Breast epithelium (tissue), 4 donors: ENCODE measurements at regions not wholly inside any gene's neighbourhood (a gene's known extent, or its start where the extent isn't known, plus 50 kb on each side); places are given as distances from the start of the nearest gene placed in this dataset.

Experiments
- DNase-seq, 2 donors: peaks; one replicate each; pipeline ENCODE4 v3.0.0-alpha.2; 2019; ENCODE audit warnings: low spot score in 2 of 2
- H3K27ac ChIP-seq, 2 donors: fragments of 200-600 bp; sonication (generic) in 1 of 2; one replicate each; pipeline ENCODE4 v1.5.1; 2016 to 2019; ENCODE audit warnings: mild to moderate bottlenecking in 1 of 2
- H3K27me3 ChIP-seq, 2 donors: fragments of 200-600 bp; sonication (generic) in 1 of 2; one replicate each; pipeline versions ENCODE4 v1.5.1 to v1.6.0; 2017 to 2019; ENCODE audit warnings: control low read depth in 1 of 2, mild to moderate bottlenecking in 1 of 2
- H3K36me3 ChIP-seq: fragments of 200-600 bp; one replicate; pipeline ENCODE4 v1.5.1; 2019
- H3K4me1 ChIP-seq, 2 donors: fragments of 200-600 bp; sonication (generic); one replicate each; pipeline ENCODE4 v1.5.1; 2016 to 2019; ENCODE audit warnings: control low read depth in 1 of 2
- H3K4me3 ChIP-seq, 3 donors: fragments of 200-600 bp; sonication (generic); 1 replicate in 2 of 3; 2 replicates in 1 of 3; pipeline ENCODE4 v1.5.1; 2016 to 2019; ENCODE audit warnings: mild to moderate bottlenecking in 3 of 3, moderate library complexity in 2 of 3
- H3K9me3 ChIP-seq, 2 donors: fragments of 200-600 bp; sonication (generic) in 1 of 2; one replicate each; pipeline ENCODE4 v1.5.1; 2016 to 2019; ENCODE audit warnings: control low read depth in 1 of 2
- CTCF ChIP-seq, 3 donors: fragments of 450-650 bp; IDR thresholded peaks; one replicate each; pipeline ENCODE4 v1.5.1; 2016 to 2017; ENCODE audit warnings: antibody characterized with exemption in 3 of 3, mild to moderate bottlenecking in 3 of 3, moderate library complexity in 3 of 3
- POLR2A ChIP-seq: fragments of 450-650 bp; IDR thresholded peaks from one replicate; pipeline ENCODE4 v1.6.1; 2016; ENCODE audit warnings: antibody characterized with exemption, mild to moderate bottlenecking, moderate library complexity
- POLR2AphosphoS5 ChIP-seq, 3 donors: sonication (generic); formaldehyde crosslinking; IDR thresholded peaks; one replicate each; pipeline ENCODE4 v1.6.1; 2017; ENCODE audit warnings: antibody characterized with exemption in 3 of 3
- intact Hi-C: fragments of 100-400 bp; cut with DNase I; formaldehyde crosslinking; loops from one replicate; pipeline ENCODE4 v1.15.1; 2023; ENCODE audit warnings: low total_unique reads

DNA sequence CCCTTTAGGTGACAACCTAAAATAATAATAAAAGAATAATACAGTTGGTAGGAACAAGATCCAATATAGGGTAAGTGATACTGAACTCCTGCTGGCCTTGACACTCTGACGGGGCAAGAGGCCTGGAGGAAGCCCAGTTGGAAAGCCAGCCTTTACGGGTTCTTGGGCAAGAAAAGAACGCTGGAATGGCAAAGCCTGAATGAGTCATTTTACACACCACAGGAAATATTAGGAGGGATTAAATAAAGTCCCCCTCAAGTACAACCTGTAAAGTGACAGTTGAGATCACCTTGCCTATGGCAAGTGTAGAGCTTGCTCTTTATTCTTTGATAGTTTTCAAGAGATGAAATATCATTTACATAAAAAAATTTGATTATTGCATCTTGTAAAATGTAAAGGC is 244.5 kb upstream of the TLL1 start:
- intact Hi-C loops = no loop called here
- Histone ChIP-seq H3K4me1 (no peaks in the 10 kb centered on the region), H3K27ac (no peak overlapping the region), H3K36me3 (no peaks in the 10 kb centered on the region), H3K4me3 (no peak overlapping the region), H3K9me3 (no peaks in the 10 kb centered on the region), H3K27me3 (no peaks in the 10 kb centered on the region)
- no peak for DNase-seq
- TF ChIP-seq POLR2A = no peak
- TF ChIP-seq CTCF (IDR thresholded peaks at IDR 0.05) = no peak
- no peak for TF ChIP-seq POLR2AphosphoS5 (IDR thresholded peaks at IDR 0.05)

- TF ChIP-seq CTCF (IDR thresholded peaks at IDR 0.05) (no peak), POLR2AphosphoS5 (IDR thresholded peaks at IDR 0.05) (no peak), POLR2A (no peak)
- Histone ChIP-seq H3K36me3 (no peaks in the 10 kb centered on the region), H3K4me3 (no peak overlapping the region), H3K27ac (no peak overlapping the region), H3K4me1 (no peaks in the 10 kb centered on the region), H3K9me3 (no peaks in the 10 kb centered on the region), H3K27me3 (no peaks in the 10 kb centered on the region)
- intact Hi-C loops = no loop called here
- DNase-seq = no peak
Measured at GRCh38 chr4:165630671-165631070, 242.4 kb upstream of the TLL1 start.

DNA sequence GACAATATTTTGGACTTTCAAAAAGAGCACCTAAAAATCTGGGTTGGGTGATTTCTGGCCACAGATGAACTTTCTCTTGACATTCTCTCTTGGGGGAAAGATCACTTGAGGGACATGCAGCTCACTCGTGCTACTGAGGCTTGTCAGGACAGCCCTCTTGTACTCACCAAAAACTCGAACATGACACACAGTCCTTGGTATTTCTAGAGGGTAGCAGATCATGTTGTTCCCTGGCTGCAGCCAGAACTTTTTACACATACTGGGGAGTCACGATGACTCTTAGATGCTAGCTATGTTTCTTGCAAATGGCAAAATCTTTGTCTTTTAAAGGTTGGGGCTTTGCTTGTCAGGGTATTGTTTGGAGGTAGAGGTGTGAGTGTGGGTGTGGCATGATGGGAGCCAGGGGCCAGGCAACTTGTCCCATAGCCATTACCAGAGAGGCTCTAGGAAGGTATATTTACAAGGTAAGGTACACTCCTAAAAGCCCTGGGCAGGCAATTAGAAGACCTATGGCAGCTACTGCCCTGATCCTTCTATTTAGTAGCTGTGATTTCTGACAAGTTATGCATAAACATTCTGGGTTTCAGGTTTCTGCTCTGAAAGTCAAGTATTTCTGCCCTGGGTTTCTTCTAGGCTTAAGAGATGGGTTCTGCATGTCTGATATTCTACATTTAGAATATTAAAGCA is 241.7 kb upstream of the TLL1 start:
- H3K27ac ChIP-seq = no peak overlapping the region
- H3K4me1 ChIP-seq = no peaks in the 10 kb centered on the region
- intact Hi-C loops = no loop called here
- DNase-seq = no peak
- TF ChIP-seq POLR2AphosphoS5 (IDR thresholded peaks at IDR 0.05) = no peak
- no peak for TF ChIP-seq CTCF (IDR thresholded peaks at IDR 0.05)
- no peak for TF ChIP-seq POLR2A
- no peaks in the 10 kb centered on the region for H3K36me3 ChIP-seq
- no peaks in the 10 kb centered on the region for H3K27me3 ChIP-seq
- H3K9me3 ChIP-seq = peaks cover 0 to 4% of the 10 kb centered on the region in 2 donors
- H3K4me3 ChIP-seq = no peak overlapping the region

DNA sequence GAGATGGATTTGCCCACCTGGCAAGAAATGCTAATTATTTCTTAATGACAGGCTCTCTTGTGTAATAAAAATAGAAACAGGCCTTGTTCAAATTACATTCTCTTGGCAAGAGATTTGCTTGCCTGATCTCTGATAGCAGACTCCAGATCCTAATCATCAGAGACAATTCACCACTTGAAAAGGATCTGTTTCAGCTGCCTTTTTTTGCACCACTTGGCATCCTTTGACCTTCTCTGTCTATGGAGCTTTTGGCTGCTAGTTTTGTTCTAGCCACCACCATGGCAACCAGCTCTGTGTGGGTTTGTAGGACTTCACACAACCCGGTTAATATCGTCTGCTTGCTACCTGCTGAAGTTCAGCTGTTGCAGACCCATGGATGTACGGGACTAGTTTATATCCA is 241.1 kb upstream of the TLL1 start:
- H3K27me3 ChIP-seq = no peaks in the 10 kb centered on the region
- H3K36me3 ChIP-seq = no peaks in the 10 kb centered on the region
- peaks cover 0 to 4% of the 10 kb centered on the region in 2 donors for H3K9me3 ChIP-seq
- no peak overlapping the region for H3K27ac ChIP-seq
- H3K4me1 ChIP-seq = no peaks in the 10 kb centered on the region
- TF ChIP-seq POLR2A = no peak
- TF ChIP-seq POLR2AphosphoS5 (IDR thresholded peaks at IDR 0.05) = no peak
- no peak for TF ChIP-seq CTCF (IDR thresholded peaks at IDR 0.05)
- DNase-seq = no peak
- no peak overlapping the region for H3K4me3 ChIP-seq
- intact Hi-C loops = no loop called here

DNA sequence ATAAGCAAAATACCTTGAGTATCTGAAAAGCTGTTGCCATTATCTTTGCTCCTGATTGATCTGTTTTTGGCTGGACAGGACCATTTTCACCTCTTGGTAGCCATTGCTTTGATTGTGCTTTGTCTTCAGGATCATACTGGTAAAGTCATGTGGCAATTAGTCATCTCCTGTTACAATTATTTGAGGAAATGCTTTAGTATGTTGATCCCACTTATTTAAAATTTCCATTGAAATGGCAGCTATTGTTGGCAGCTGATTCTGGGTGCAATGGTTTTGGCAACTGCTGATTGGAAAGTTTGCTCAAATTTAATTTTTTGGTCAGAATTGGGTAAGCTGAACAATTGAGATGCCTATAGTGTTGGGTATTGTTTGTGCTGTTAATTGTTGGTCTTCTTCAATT is 238.3 kb upstream of the TLL1 start:
- TF ChIP-seq POLR2AphosphoS5 (IDR thresholded peaks at IDR 0.05) = no peak
- no peak for TF ChIP-seq CTCF (IDR thresholded peaks at IDR 0.05)
- TF ChIP-seq POLR2A = no peak
- H3K27ac ChIP-seq = no peak overlapping the region
- DNase-seq = no peak
- no peaks in the 10 kb centered on the region for H3K27me3 ChIP-seq
- H3K4me1 ChIP-seq = no peaks in the 10 kb centered on the region
- intact Hi-C loops = no loop called here
- peaks cover 0 to 4% of the 10 kb centered on the region in 2 donors for H3K9me3 ChIP-seq
- no peak overlapping the region for H3K4me3 ChIP-seq
- no peaks in the 10 kb centered on the region for H3K36me3 ChIP-seq
